Endothelial cell of umbilical vein (primary cell): ENCODE measurements at regions not wholly inside any gene's neighbourhood (a gene's known extent, or its start where the extent isn't known, plus 50 kb on each side); places are given as distances from the start of the nearest gene placed in this dataset.

ENCODE experiments used
- BruUV-seq: library from RNA; stranded (reverse); fragments of 400-500 nt; replicated peaks from 2 replicates; lab custom pipeline; 2021; lab: Mats Ljungman, UMichigan
- CTCF ChIA-PET: fragments of 300-600, 350-600 bp; sonication (Branson Sonifier 250); formaldehyde crosslinking; loops from one replicate; lab custom pipeline; 2021; ENCODE audit warnings: antibody characterized with exemption, inconsistent platforms; lab: Charles Lee
- POLR2A ChIA-PET: fragments of 300-600, 350-600 bp; sonication (Branson Sonifier 250); formaldehyde crosslinking; loops from one replicate; lab custom pipeline; 2021; ENCODE audit warnings: antibody characterized with exemption, inconsistent platforms; lab: Charles Lee
- DNase-seq: peaks from one replicate; pipeline ENCODE4 v3.0.0-alpha.2; 2011; ENCODE audit warnings: low read depth, low spot score
- FAIRE-seq: peaks from 2 replicates; lab custom pipeline; 2011; peaks lifted over from hg19 to GRCh38; lab: Jason Lieb, UNC
- H2AFZ ChIP-seq: 2 replicates; pipeline ENCODE4 v1.6.0; 2012; ENCODE audit warnings: low read depth, low read length, control low read depth, inconsistent platforms
- H3K27ac ChIP-seq: 2 replicates; pipeline ENCODE4 v1.5.1; 2011; ENCODE audit warnings: low read depth, mild to moderate bottlenecking, control low read depth, low read length, moderate library complexity; ENCODE audit not compliant: insufficient read depth
- H3K27me3 ChIP-seq, 2 experiments: 2 replicates each; pipeline versions ENCODE4 v1.6.0 to v1.6.1; 2011; ENCODE audit warnings: low read length in 2 of 2, mixed read lengths in 1 of 2; ENCODE audit not compliant: control insufficient read depth in 2 of 2, insufficient read depth in 2 of 2
- H3K36me3 ChIP-seq, 2 experiments: 2 replicates in 1 of 2; 3 replicates in 1 of 2; pipeline ENCODE4 v1.5.1; 2011; ENCODE audit warnings: low read length in 2 of 2, mild to moderate bottlenecking in 1 of 2, moderate library complexity in 1 of 2; ENCODE audit not compliant: control insufficient read depth in 2 of 2, insufficient read depth in 2 of 2; ENCODE audit errors: extremely low read depth in 1 of 2
- H3K4me1 ChIP-seq: 3 replicates; pipeline ENCODE4 v1.5.1; 2011; ENCODE audit warnings: mild to moderate bottlenecking, low read length; ENCODE audit not compliant: control insufficient read depth, insufficient read depth; ENCODE audit errors: extremely low read depth
- H3K4me2 ChIP-seq: 2 replicates; pipeline ENCODE4 v1.6.1; 2011; ENCODE audit warnings: low read length, control low read depth, mixed read lengths; ENCODE audit not compliant: insufficient read depth
- H3K4me3 ChIP-seq, 3 experiments: fragments of 200-600 bp in 1 of 3; sonication (generic), shearing (Covaris generic) in 1 of 3; replicated peaks in 1 of 3; 2 replicates each; pipeline ENCODE4 v1.5.1; 2011 to 2016; ENCODE audit warnings: control low read depth in 3 of 3, low read length in 3 of 3, mild to moderate bottlenecking in 2 of 3, inconsistent platforms in 1 of 3, low read depth in 1 of 3, moderate library complexity in 1 of 3; ENCODE audit not compliant: insufficient read depth in 1 of 3
- H3K79me2 ChIP-seq: 2 replicates; pipeline ENCODE4 v1.6.0; 2012; ENCODE audit warnings: low read length, inconsistent platforms; ENCODE audit not compliant: control insufficient read depth, insufficient read depth
- H3K9ac ChIP-seq: replicated peaks from 2 replicates; pipeline ENCODE3; 2011; ENCODE audit warnings: low read length, control low read depth; ENCODE audit not compliant: insufficient read depth; ENCODE audit errors: extremely low read depth
- H3K9me1 ChIP-seq: replicated peaks from 3 replicates; pipeline ENCODE4 v1.6.0; 2011; ENCODE audit warnings: mild to moderate bottlenecking, low read length; ENCODE audit not compliant: control insufficient read depth, insufficient read depth; ENCODE audit errors: extremely low read depth
- H3K9me3 ChIP-seq: replicated peaks from 2 replicates; pipeline ENCODE4 v1.5.1; 2012; ENCODE audit warnings: low read length, inconsistent platforms; ENCODE audit not compliant: control insufficient read depth, insufficient read depth
- H4K20me1 ChIP-seq: replicated peaks from 2 replicates; pipeline ENCODE3; 2011; ENCODE audit warnings: mild to moderate bottlenecking, low read length; ENCODE audit not compliant: control insufficient read depth, insufficient read depth; ENCODE audit errors: extremely low read depth
- CTCF ChIP-seq, 2 donors: IDR thresholded peaks; 1 replicate in 1 of 2; 2 replicates in 1 of 2; pipeline ENCODE4 v1.5.1; 2011; ENCODE audit warnings: low read length in 2 of 2, mild to moderate bottlenecking in 2 of 2, moderate library complexity in 2 of 2, control low read depth in 1 of 2, inconsistent platforms in 1 of 2, low read depth in 1 of 2; ENCODE audit not compliant: insufficient read depth in 1 of 2; ENCODE audit errors: extremely low read depth in 1 of 2
- EZH2 ChIP-seq: IDR thresholded peaks from 2 replicates; pipeline ENCODE4 v1.6.1; 2012; ENCODE audit warnings: borderline replicate concordance, low read depth, mild to moderate bottlenecking, moderate library complexity, low read length, inconsistent platforms; ENCODE audit not compliant: severe bottlenecking
- FOS ChIP-seq: IDR thresholded peaks from 2 replicates; pipeline ENCODE4 v1.6.1; 2011; ENCODE audit warnings: mild to moderate bottlenecking, low read length, moderate library complexity, borderline replicate concordance; ENCODE audit not compliant: insufficient read depth
- GATA2 ChIP-seq: IDR thresholded peaks from 2 replicates; pipeline ENCODE4 v1.7.0; 2011; ENCODE audit warnings: low read depth, mild to moderate bottlenecking, moderate library complexity, mixed read lengths, low read length; ENCODE audit not compliant: insufficient read length, insufficient read depth
- JUN ChIP-seq: IDR thresholded peaks from 2 replicates; pipeline ENCODE4 v1.6.1; 2011; ENCODE audit warnings: borderline replicate concordance, low read depth; ENCODE audit not compliant: insufficient read length, insufficient read depth
- MAX ChIP-seq: IDR thresholded peaks from 2 replicates; pipeline ENCODE4 v1.6.1; 2011; ENCODE audit not compliant: insufficient read depth, insufficient read length
- MYC ChIP-seq: IDR thresholded peaks from one replicate; pipeline ENCODE4 v1.6.1; 2011; ENCODE audit warnings: mild to moderate bottlenecking, low read depth, low read length
- POLR2A ChIP-seq: IDR thresholded peaks from 2 replicates; pipeline ENCODE4 v1.6.1; 2012; ENCODE audit warnings: low read depth, mild to moderate bottlenecking, control low read depth, low read length
- POLR2AphosphoS5 ChIP-seq: IDR thresholded peaks from 2 replicates; pipeline ENCODE4 v1.6.1; 2012; ENCODE audit warnings: low read depth, mild to moderate bottlenecking, control low read depth, low read length, moderate library complexity; ENCODE audit not compliant: insufficient read depth
- dilution Hi-C: fragments of 300-500 bp; cut with MboI; formaldehyde crosslinking; loops from one replicate; pipeline ENCODE4 v1.15.0; 2019; ENCODE audit warnings: low sequenced_read_pairs; ENCODE audit not compliant: extremely low pct_ligation_motif_present
- intact Hi-C: fragments of 100-400 bp; cut with micrococcal nuclease; formaldehyde crosslinking; loops from one replicate; pipeline ENCODE4 v1.10.0; 2022

GRCh38 chr15:37395100-37395468 lies 294.7 kb upstream of the MEIS2 start:
- Histone ChIP-seq H3K4me3 (no peak overlapping the region), H3K4me2 (no peak overlapping the region), H3K9me1 (no peaks in the 10 kb centered on the region), H4K20me1 (no peaks in the 10 kb centered on the region), H3K27ac (no peak overlapping the region), H2AFZ (no peak overlapping the region), H3K79me2 (no peaks in the 10 kb centered on the region), H3K36me3 (no peaks in the 10 kb centered on the region), H3K27me3 (no peaks in the 10 kb centered on the region), H3K9ac (no peak overlapping the region), H3K9me3 (no peaks in the 10 kb centered on the region), H3K4me1 (no peaks in the 10 kb centered on the region)
- intact Hi-C loops (no loop called here), dilution Hi-C loops (no loop called here)
- FAIRE-seq (no peak), DNase-seq (no peak)
- BruUV-seq = no TSS peak
- no peak for TF ChIP-seq EZH2
- TF ChIP-seq MAX = no peak
- no peak for TF ChIP-seq POLR2AphosphoS5
- no peak for TF ChIP-seq JUN
- no peak for TF ChIP-seq GATA2
- no peak for TF ChIP-seq FOS
- no peak for TF ChIP-seq MYC
- TF ChIP-seq POLR2A = no peak
- no peak for TF ChIP-seq CTCF (IDR thresholded peaks at IDR 0.05; ENCODE audit: extremely low read depth in 1 of 2, insufficient read depth in 1 of 2, low read depth in 1 of 2, low read length in 2 of 2)
- ChIA-PET CTCF (no interaction called here), POLR2A (no interaction called here)
